ENCODE measurements at regions not wholly inside any gene's neighbourhood (a gene's known extent, or its start where the extent isn't known, plus 50 kb on each side); places are given as distances from the start of the nearest gene placed in this dataset.

GRCh38 chr4:114072781-114073180 lies 93.3 kb upstream of the ARSJ start:
- TF ChIP-seq POLR2A (IDR thresholded peaks at IDR 0.05) = no peak
- TF ChIP-seq CTCF (IDR thresholded peaks at IDR 0.05) = no peak
- TF ChIP-seq POLR2AphosphoS5 (IDR thresholded peaks at IDR 0.05) = no peak
- no peak for TF ChIP-seq EP300 (IDR thresholded peaks at IDR 0.05)

All from sigmoid colon (tissue), 4 donors.